IPS-NIHi7 (cell line): ENCODE measurements at regions not wholly inside any gene's neighbourhood (a gene's known extent, or its start where the extent isn't known, plus 50 kb on each side); places are given as distances from the start of the nearest gene placed in this dataset.
A peak's percentile ranks its signal among the peaks of the same experiment; 100 is the strongest.

ENCODE experiments used
- DNase-seq: peaks from one replicate; pipeline ENCODE4 v3.0.0; 2012; ENCODE audit warnings: mixed read lengths; ENCODE audit errors: extremely low spot score

DNA sequence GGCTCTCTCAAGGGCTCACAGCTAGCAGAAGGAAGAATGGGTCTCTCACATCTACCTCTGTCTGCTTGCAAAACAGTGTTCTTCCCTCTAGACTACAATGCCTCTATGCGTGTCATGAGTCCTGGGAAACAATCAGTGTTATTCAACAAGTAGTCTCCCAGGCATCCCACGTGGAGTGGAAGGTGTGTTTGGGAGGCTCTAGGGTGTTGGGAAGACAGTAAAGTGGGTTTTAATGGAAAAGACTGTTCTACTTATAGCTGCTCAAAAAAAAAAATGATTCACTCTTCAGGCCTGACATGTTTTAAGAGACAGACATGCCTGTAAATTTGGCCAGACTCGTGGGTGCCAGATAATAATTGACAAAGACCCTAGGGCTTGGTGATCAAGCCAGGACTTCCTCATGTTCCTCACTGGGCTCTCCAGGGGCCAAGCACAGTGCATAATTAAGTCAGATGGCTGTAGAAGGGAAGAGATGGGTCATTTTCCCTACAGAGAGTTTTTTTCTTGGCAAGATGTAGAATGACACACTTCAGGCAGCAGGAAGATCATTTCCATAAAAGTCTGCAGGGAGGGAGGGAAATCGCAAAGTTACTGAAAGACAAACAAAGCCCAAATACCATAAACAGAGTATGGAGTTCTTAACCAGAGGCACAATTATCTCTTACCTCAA lies 246.4 kb downstream of the ACTL7B start:
- no peak for DNase-seq

- DNase-seq = no peak
Measured at GRCh38 chr9:108607607-108608006, 248.2 kb downstream of the ACTL7B start.

DNA sequence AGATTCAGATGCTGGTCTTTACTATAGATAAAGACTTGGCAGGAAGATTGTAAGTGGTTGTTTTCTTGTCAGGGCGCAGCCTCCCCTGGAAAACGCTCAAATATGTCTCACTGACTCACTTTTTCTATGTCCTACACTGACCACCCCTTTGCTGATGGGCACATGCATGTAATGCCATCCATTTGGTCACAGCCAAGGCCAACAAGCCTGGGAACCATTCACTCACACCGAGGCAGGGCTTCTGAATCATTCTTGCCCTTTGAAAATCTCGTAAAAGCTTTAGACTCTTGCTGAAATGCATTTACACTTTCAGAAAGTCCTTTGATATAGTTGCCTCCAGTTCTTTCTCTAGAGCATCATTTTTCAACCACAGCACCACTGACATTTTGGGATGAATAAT lies 249.4 kb downstream of the ACTL7B start:
- no peak for DNase-seq

- no peak for DNase-seq
Measured at GRCh38 chr9:108603141-108603540, 252.6 kb downstream of the ACTL7B start.

DNA sequence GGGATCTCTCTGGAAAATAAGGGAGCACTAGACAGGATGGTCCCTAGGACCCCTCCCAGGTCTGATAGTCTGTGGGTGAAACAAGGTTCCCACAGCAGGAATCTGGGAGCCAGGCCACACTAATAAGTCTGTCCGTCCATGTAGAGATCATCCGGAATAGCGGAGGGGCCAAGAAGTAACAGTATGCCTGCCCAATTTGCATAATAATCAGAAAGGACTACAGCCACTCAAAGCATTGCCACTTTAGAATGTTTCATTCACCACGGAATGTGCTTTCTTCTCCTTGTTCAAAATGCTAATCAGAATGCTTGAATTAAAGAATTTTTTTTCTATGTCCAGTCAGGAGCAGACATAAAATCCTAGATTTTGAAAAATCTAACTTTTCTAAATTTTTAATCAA lies 254.9 kb downstream of the ACTL7B start:
- DNase-seq = no peak

DNA sequence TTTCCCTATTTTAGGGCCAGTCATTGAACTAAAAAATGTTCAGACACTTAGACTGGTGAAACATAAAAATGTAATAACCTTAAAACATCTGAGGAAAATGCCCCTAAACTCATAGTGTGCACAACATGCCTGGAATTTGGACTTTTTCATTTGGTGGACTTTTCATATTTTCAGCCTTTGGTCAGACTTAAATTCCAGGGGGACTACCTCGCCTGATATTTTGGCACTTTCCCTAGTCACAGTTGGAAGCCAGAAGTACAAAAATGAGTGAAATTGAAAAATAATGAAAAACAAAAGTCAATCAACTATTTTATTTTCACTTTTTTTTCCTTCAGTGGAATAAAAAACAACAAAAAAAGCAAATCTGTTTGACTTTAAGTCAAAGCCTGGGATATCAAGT lies 256.2 kb downstream of the ACTL7B start:
- DNase-seq = no peak

DNA sequence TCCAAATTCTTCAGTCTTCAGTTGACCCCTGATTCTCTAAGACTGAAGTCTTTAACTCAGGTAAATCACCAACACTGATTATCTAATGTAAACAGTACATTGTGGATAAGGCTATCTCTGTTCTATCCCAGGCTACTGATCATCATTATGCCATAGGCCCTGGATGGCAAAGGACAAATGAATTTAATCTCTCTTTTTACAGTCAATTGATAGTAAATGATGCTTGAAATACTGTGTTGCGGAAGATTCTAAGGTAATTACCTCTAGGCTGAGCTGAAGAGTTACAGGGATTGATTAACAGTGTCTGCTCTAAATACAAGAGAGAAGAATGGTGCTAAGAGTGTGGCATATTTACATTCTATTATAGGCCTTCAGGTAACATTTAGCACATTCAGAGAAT lies 264.7 kb downstream of the ACTL7B start:
- no peak for DNase-seq

- no peak for DNase-seq
Measured at GRCh38 chr9:108588246-108588645, 267.5 kb downstream of the ACTL7B start.

- no peak for DNase-seq
Measured at GRCh38 chr9:108586471-108587139, 269.2 kb downstream of the ACTL7B start.

- no peak for DNase-seq
Measured at GRCh38 chr9:108584860-108585259, 270.9 kb downstream of the ACTL7B start.

DNA sequence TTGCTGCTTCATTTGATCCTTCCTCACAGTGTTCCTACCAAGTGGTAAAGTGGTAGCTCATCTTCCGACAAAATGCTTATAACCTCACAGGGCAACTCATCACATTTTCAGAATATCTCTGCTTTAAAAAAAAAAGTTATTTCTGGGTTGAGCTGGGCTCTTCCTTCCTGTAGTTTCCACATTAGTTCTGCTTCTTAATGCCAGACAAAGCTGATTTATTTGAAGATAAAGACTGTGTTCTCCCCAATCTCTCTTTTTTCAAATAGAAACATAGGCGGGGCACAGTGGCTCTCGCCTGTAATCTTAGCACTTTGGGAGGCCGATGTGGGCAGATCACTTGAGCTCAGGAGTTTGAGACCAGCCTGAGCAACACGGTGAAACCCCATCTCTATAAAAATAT lies 273.1 kb downstream of the ACTL7B start:
- no peak for DNase-seq

DNA sequence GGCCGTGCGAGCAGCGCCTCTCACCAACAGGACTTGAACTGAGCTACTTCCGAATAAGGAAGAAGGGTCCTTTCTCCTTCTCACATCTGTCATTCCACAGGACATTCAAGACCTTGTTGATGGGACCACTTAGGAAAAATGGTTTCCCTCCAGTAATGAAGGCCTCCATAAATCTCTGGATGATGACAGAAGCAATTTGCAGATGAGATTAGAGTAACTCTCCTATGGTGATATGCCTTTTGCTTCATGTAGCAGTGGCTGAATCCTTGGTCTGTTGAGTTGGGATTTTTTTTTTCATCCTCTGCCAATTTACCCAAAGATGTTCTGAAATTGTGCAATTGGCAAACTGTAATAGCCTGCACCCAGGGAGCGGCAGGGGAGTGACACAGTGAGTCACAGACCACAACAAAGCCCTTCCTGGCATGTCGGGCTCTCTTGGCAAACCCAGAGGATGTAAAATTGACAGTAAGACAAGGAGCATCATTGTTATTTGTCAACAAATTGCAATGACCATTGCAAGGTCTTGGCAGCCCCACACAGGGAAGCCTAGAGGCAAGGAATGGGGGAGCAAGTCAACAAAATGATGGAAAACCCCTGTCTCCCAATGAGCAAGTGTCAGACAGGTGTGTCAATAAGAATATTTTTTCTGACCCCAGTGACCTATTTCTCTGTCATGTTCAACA lies 275.9 kb downstream of the ACTL7B start:
- no peak for DNase-seq

- DNase-seq = no peak
Measured at GRCh38 chr9:108575276-108575675, 280.5 kb downstream of the ACTL7B start.

- DNase-seq = no peak
Measured at GRCh38 chr9:108569624-108570023, 286.2 kb downstream of the ACTL7B start.

DNA sequence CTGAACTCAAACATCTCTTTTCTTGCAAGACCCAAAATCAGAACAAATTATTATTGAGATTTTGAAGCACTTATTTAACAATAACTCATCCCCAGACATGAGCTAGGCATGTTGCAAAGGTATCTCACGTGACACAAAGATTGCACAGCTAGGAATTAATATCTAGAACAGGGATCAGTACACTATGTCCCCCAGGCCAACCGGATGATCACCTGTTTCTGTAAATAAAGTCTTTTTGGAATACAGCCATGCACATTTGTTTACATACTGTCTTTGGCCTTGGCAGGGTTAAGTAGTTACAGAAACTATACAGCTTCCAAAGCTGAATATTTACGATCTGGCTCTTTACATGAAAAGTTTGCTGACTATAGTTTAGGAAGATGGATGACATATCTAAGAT lies 287.7 kb downstream of the ACTL7B start:
- no peak for DNase-seq

DNA sequence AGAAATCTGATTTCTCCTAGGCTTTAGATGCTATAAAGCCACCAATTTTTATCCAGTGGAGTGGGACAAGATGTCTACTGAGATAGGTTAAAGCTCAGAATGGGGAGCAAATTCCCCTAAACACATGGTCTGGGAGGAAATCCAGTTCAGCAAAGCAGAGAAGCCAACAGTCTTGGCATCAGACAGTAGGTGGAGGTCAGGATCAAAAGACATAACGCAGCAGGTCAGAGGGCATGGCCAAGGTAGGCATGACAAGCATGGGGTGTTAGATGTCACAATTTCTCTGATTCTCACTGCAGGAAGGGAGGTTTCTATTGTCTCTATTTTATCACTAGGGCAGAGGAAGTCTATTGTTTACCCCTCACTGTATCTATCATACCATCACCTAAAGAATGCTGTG lies 288.2 kb downstream of the ACTL7B start:
- DNase-seq = no peak

DNA sequence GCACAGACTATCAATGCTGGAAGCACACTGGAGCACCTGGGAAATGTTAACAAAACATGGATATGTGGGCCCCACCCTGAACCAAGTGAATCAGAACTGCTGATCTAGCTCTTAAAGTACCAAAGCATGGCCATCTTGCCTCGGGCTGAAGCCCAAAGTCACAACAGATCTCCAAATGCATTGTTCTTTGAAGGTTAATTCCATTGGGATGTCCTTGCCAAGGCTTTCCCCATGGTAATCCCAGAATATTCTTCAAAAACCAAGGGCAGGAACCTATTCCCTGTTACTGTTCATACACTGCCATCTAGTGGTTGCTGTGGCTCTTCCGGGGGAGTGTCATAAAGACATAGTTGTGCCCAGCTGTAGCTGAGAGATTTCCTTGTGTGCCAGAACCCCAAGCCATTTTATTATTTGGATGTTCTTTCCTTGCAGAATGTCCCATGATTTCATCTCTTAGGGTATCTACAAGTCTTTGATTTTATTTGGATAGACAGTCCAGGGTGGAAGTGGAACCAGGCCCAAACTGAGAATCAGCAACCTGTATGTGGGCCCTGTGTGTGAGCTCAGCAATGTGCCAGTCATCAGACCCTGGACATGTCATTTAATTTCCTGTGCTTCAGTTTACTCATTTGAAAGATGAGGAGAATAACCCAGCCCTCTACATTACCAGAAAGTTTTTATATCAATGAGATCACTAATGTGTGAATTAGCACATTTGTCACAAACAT lies 290.0 kb downstream of the ACTL7B start:
- DNase-seq = peak; percentile 83

- DNase-seq = no peak
Measured at GRCh38 chr9:108562176-108562575, 293.6 kb downstream of the ACTL7B start.

GRCh38 chr9:108559432-108559831 lies 296.4 kb downstream of the ACTL7B start:
- no peak for DNase-seq

DNA sequence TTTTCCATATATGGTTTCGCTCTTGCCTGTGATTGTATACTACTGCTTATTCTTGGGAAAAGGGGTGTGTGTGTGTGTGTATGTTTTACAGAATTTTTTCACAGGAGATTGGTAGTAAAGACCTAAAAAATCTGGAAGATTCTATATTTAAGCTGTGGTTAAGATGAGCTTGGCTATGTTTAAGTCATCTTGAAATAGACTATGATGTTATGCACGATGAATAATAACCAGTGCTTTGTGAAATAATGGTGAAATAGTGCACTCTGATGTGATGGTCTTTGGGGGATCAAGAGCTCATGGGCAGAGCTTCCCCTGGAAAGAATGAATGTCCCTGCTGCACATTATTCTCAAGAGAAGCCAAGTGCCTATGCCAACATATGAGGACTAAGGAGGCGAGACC lies 301.0 kb downstream of the ACTL7B start:
- no peak for DNase-seq

GRCh38 chr9:108553111-108553635 lies 302.6 kb downstream of the ACTL7B start:
- DNase-seq = no peak

DNA sequence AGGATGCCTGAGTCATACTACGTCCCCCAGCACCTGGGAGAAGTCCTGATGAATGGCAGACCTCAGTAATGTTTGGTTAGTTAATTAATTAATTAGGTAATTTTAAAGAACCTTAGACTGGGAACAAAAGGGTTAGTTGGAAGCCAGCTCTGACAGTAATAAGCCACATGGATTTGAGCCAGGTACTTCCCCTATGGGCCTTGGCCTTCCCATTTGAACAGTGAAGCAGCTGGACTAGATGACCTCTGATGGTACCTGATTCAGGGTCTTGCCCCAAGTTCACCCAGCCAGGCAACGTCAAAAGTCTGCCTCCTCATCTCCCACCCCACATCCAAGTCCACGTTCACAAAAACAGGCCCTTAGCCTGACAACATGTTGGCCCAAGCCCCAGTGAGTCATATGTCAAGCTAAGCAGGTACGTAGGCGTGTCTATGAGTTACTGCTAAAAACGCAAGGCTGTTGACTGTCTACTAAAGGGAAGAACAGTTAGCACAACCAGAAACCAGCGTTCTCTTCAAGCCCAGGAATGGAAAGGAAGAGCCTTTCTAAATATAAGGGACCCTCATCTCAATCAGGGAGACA lies 303.2 kb downstream of the ACTL7B start:
- no peak for DNase-seq
